ENCODE measurements at regions not wholly inside any gene's neighbourhood (a gene's known extent, or its start where the extent isn't known, plus 50 kb on each side); places are given as distances from the start of the nearest gene placed in this dataset.

- Histone ChIP-seq H2BK5ac (ENCODE audit: low read depth, low read length, poor library complexity, severe bottlenecking) (no peak overlapping the region), H3K9me1 (ENCODE audit: insufficient read depth, low read length) (no peaks in the 10 kb centered on the region), H4K91ac (ENCODE audit: insufficient read depth, low read depth, low read length) (no peak overlapping the region), H3K27ac (ENCODE audit: insufficient read depth, low read length) (no peak overlapping the region), H2BK20ac (ENCODE audit: low read depth, low read length) (no peak overlapping the region), H3K36me3 (ENCODE audit: control insufficient read depth, insufficient read depth, low read length) (no peaks in the 10 kb centered on the region), H3K4me2 (ENCODE audit: low read depth, low read length) (no peak overlapping the region), H3K23ac (ENCODE audit: low read depth, low read length) (no peak overlapping the region), H3K14ac (replicated peaks; ENCODE audit: low read depth, low read length) (no peak overlapping the region), H4K20me1 (ENCODE audit: insufficient read depth, low read length) (no peaks in the 10 kb centered on the region), H3K79me1 (ENCODE audit: low read depth in 1 of 2, low read length in 2 of 2) (no peaks in the 10 kb centered on the region), H2AK9ac (replicated peaks; ENCODE audit: low read depth, low read length, poor library complexity) (no peak overlapping the region), H2AK5ac (ENCODE audit: low read depth, low read length) (no peak overlapping the region), H2AFZ (replicated peaks; ENCODE audit: low read length, poor library complexity) (no peak overlapping the region), H3K9me3 (ENCODE audit: control insufficient read depth, insufficient read depth, low read length) (peaks cover 59% of the 10 kb centered on the region), H3K56ac (ENCODE audit: extremely low read depth, insufficient read depth, low read length) (no peak overlapping the region), H2BK15ac (ENCODE audit: low read depth, low read length) (no peak overlapping the region), H4K5ac (ENCODE audit: low read depth, low read length) (no peak overlapping the region), H2BK120ac (ENCODE audit: low read depth, low read length) (no peak overlapping the region), H4K8ac (ENCODE audit: low read depth in 2 of 2, low read length in 2 of 2) (no peak overlapping the region), H3K4me3 (ENCODE audit: insufficient read depth, low read depth, low read length) (no peak overlapping the region), H3K18ac (ENCODE audit: low read depth, low read length) (no peak overlapping the region), H3K27me3 (ENCODE audit: control insufficient read depth, insufficient read depth, low read length) (no peaks in the 10 kb centered on the region), H3K4me1 (ENCODE audit: control insufficient read depth, insufficient read depth, low read length) (no peaks in the 10 kb centered on the region), H3K9ac (ENCODE audit: low read depth, low read length) (no peak overlapping the region), H3K4ac (ENCODE audit: low read depth, low read length) (no peak overlapping the region)
- POLR2A ChIA-PET (ENCODE audit: unreplicated experiment), result no interaction called here
- no peak for ATAC-seq (ENCODE audit: low read depth)
- CTCF ChIA-PET, result no interaction called here
- WGBS, 2 experiments (ENCODE audit: extremely low coverage in 2 of 2, insufficient read length in 1 of 2), result no CpG with 5 or more reads among the region's 5 CpGs
- in situ Hi-C loops (cut with MboI; ENCODE audit: low sequenced_read_pairs) (no loop called here), intact Hi-C loops (cut with micrococcal nuclease) (no loop called here), dilution Hi-C loops (cut with HindIII; ENCODE audit: low sequenced_read_pairs, unreplicated experiment) (no loop called here)
- BruUV-seq (replicated peaks), result no TSS peak
- TF ChIP-seq RAD21 (IDR thresholded peaks at IDR 0.05; ENCODE audit: low read length), result no peak
- TF ChIP-seq POLR2A (IDR thresholded peaks at IDR 0.05; ENCODE audit: low read depth, low read length), result no peak
- TF ChIP-seq MAFK (IDR thresholded peaks at IDR 0.05; ENCODE audit: low read depth, low read length), result no peak
- TF ChIP-seq CHD1 (IDR thresholded peaks at IDR 0.05; ENCODE audit: low read depth, low read length), result no peak
- TF ChIP-seq CEBPB (IDR thresholded peaks at IDR 0.05; ENCODE audit: low read depth, low read length), result no peak
- TF ChIP-seq BHLHE40 (IDR thresholded peaks at IDR 0.05; ENCODE audit: low read depth, low read length), result no peak
- TF ChIP-seq NFE2L2 (IDR thresholded peaks at IDR 0.05; ENCODE audit: low read depth, low read length), result no peak
- TF ChIP-seq USF2 (IDR thresholded peaks at IDR 0.05; ENCODE audit: low read depth, low read length), result no peak
- no peak for TF ChIP-seq FOS (IDR thresholded peaks at IDR 0.05; ENCODE audit: low read depth, low read length)
- TF ChIP-seq, protein P1, sequence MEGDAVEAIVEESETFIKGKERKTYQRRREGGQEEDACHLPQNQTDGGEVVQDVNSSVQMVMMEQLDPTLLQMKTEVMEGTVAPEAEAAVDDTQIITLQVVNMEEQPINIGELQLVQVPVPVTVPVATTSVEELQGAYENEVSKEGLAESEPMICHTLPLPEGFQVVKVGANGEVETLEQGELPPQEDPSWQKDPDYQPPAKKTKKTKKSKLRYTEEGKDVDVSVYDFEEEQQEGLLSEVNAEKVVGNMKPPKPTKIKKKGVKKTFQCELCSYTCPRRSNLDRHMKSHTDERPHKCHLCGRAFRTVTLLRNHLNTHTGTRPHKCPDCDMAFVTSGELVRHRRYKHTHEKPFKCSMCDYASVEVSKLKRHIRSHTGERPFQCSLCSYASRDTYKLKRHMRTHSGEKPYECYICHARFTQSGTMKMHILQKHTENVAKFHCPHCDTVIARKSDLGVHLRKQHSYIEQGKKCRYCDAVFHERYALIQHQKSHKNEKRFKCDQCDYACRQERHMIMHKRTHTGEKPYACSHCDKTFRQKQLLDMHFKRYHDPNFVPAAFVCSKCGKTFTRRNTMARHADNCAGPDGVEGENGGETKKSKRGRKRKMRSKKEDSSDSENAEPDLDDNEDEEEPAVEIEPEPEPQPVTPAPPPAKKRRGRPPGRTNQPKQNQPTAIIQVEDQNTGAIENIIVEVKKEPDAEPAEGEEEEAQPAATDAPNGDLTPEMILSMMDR (conservative IDR thresholded peaks at IDR 0.05; ENCODE audit: low read depth, low read length), result no peak
- TF ChIP-seq RCOR1 (IDR thresholded peaks at IDR 0.05; ENCODE audit: insufficient replicate concordance, low read length), result no peak
- no peak for TF ChIP-seq MAZ (IDR thresholded peaks at IDR 0.05; ENCODE audit: borderline replicate concordance, low read depth, low read length)
- no peak for TF ChIP-seq ELK1 (IDR thresholded peaks at IDR 0.05; ENCODE audit: borderline replicate concordance, low read depth, low read length)
- no peak for TF ChIP-seq SMC3 (IDR thresholded peaks at IDR 0.05; ENCODE audit: low read depth, low read length)
- TF ChIP-seq MXI1 (IDR thresholded peaks at IDR 0.05; ENCODE audit: borderline replicate concordance, low read depth, low read length), result no peak
- TF ChIP-seq RFX5 (IDR thresholded peaks at IDR 0.05; ENCODE audit: low read depth, low read length), result no peak
- DNase-seq, result peak; percentile 15
These were observed 780.2 kb downstream of the BRD1 start for GRCh38 chr22:49047447-49047846.

Data from IMR-90 (cell line).